AG04449 (cell line): ENCODE measurements at regions not wholly inside any gene's neighbourhood (a gene's known extent, or its start where the extent isn't known, plus 50 kb on each side); places are given as distances from the start of the nearest gene placed in this dataset.

Experiments used
- CTCF ChIA-PET: fragments of 350-600 bp; formaldehyde crosslinking; extraction: SDS; loops from one replicate; lab custom pipeline; 2021; ENCODE audit warnings: antibody characterized with exemption; lab: Yijun Ruan, JAX
- POLR2A ChIA-PET: fragments of 400-600, 350-600 bp; formaldehyde crosslinking; extraction: SDS; loops from one replicate; lab custom pipeline; 2020; ENCODE audit warnings: antibody characterized with exemption, inconsistent platforms; lab: Yijun Ruan, JAX
- DNase-seq: peaks from one replicate; pipeline ENCODE4 v3.0.0-alpha.2; 2010; ENCODE audit warnings: low read depth, low spot score
- H3K4me3 ChIP-seq: 2 replicates; pipeline ENCODE4 v1.5.1; 2011; ENCODE audit warnings: low read depth, mild to moderate bottlenecking, control low read depth, low read length
- CTCF ChIP-seq: IDR thresholded peaks from one replicate; pipeline ENCODE4 v1.5.1; 2011; ENCODE audit warnings: mild to moderate bottlenecking, moderate library complexity, low read length, control low read depth, inconsistent platforms; ENCODE audit not compliant: insufficient read depth; ENCODE audit errors: missing control alignments

- ChIA-PET CTCF (no interaction called here), POLR2A (no interaction called here)
- DNase-seq = no peak
- no peak overlapping the region for H3K4me3 ChIP-seq
- no peak for TF ChIP-seq CTCF
Measured at GRCh38 chr9:109935406-109936087, 155.5 kb downstream of the PALM2AKAP2 start.

GRCh38 chr9:109937861-109938453, 158.0 kb downstream of the PALM2AKAP2 start:
- no peak overlapping the region for H3K4me3 ChIP-seq
- POLR2A ChIA-PET = no interaction called here
- DNase-seq = no peak
- CTCF ChIA-PET = interaction anchor here (0.6 kb wide), 1 partner anchor 34 kb away, joined by 3 read pairs; no protein-coding TSS in a partner anchor
- TF ChIP-seq CTCF = no peak

GRCh38 chr9:109939698-109940342, 159.8 kb downstream of the PALM2AKAP2 start:
- no peak for TF ChIP-seq CTCF
- DNase-seq = no peak
- POLR2A ChIA-PET = no interaction called here
- H3K4me3 ChIP-seq = no peak overlapping the region
- CTCF ChIA-PET = no interaction called here

GRCh38 chr9:109940561-109940960, 160.6 kb downstream of the PALM2AKAP2 start:
- ChIA-PET CTCF (no interaction called here), POLR2A (no interaction called here)
- TF ChIP-seq CTCF = no peak
- DNase-seq = no peak
- H3K4me3 ChIP-seq = no peak overlapping the region

GRCh38 chr9:109941771-109942170, 161.8 kb downstream of the PALM2AKAP2 start:
- POLR2A ChIA-PET = no interaction called here
- CTCF ChIA-PET = interaction anchor here (1.0 kb wide), 1 partner anchor 16 kb away, joined by 3 read pairs; no protein-coding TSS in a partner anchor
- no peak overlapping the region for H3K4me3 ChIP-seq
- no peak for DNase-seq
- TF ChIP-seq CTCF = no peak

GRCh38 chr9:109945573-109945972, 165.6 kb downstream of the PALM2AKAP2 start:
- CTCF ChIA-PET = interaction anchor here (1.1 to 1.6 kb wide), 4 partner anchors 11 to 238 kb away, joined by 3 to 5 read pairs (median 3); no protein-coding TSS in a partner anchor
- no peak overlapping the region for H3K4me3 ChIP-seq
- POLR2A ChIA-PET = no interaction called here
- no peak for TF ChIP-seq CTCF
- DNase-seq = no peak
